Glutamatergic neuron (in vitro differentiated cells): ENCODE measurements at regions not wholly inside any gene's neighbourhood (a gene's known extent, or its start where the extent isn't known, plus 50 kb on each side); places are given as distances from the start of the nearest gene placed in this dataset.

Experiments
- DNase-seq: peaks from one replicate; pipeline ENCODE4 v3.0.0; 2022
- H3K27ac Mint-ChIP-seq: one replicate; pipeline ENCODE4 v1.8.0; 2020; ENCODE audit warnings: mild to moderate bottlenecking, mixed read lengths, inconsistent platforms; ENCODE audit not compliant: unreplicated experiment
- H3K27me3 Mint-ChIP-seq: one replicate; pipeline ENCODE4 v1.8.0; 2020; ENCODE audit warnings: mild to moderate bottlenecking, moderate library complexity, mixed read lengths, inconsistent platforms; ENCODE audit not compliant: unreplicated experiment
- H3K36me3 Mint-ChIP-seq: one replicate; pipeline ENCODE4 v1.8.0; 2020; ENCODE audit warnings: mild to moderate bottlenecking, mixed read lengths, inconsistent platforms; ENCODE audit not compliant: unreplicated experiment
- H3K4me1 Mint-ChIP-seq: one replicate; pipeline ENCODE4 v1.8.0; 2020; ENCODE audit warnings: mild to moderate bottlenecking, low read depth, mixed read lengths, inconsistent platforms; ENCODE audit not compliant: unreplicated experiment
- H3K4me3 Mint-ChIP-seq: one replicate; pipeline ENCODE4 v1.8.0; 2020; ENCODE audit warnings: mild to moderate bottlenecking, mixed read lengths, inconsistent platforms; ENCODE audit not compliant: unreplicated experiment
- H3K9me3 Mint-ChIP-seq: one replicate; pipeline ENCODE4 v1.8.0; 2020; ENCODE audit warnings: mild to moderate bottlenecking, moderate library complexity, mixed read lengths, inconsistent platforms; ENCODE audit not compliant: unreplicated experiment
- CTCF ChIP-seq: fragments of 200-600 bp; sonication (generic); IDR thresholded peaks from one replicate; pipeline ENCODE4 v1.5.0; 2021; ENCODE audit not compliant: partially characterized antibody, unreplicated experiment

- no peak overlapping the region for H3K27ac Mint-ChIP-seq
- H3K27me3 Mint-ChIP-seq = no peaks in the 10 kb centered on the region
- no peaks in the 10 kb centered on the region for H3K36me3 Mint-ChIP-seq
- DNase-seq = no peak
- no peak overlapping the region for H3K4me3 Mint-ChIP-seq
- no peaks in the 10 kb centered on the region for H3K4me1 Mint-ChIP-seq
- TF ChIP-seq CTCF = no peak
- H3K9me3 Mint-ChIP-seq = no peaks in the 10 kb centered on the region
These were observed 801.9 kb downstream of the TECRL start for GRCh38 chr4:63607169-63607872.

- H3K4me1 Mint-ChIP-seq = no peaks in the 10 kb centered on the region
- DNase-seq = no peak
- no peaks in the 10 kb centered on the region for H3K9me3 Mint-ChIP-seq
- no peaks in the 10 kb centered on the region for H3K36me3 Mint-ChIP-seq
- no peak overlapping the region for H3K4me3 Mint-ChIP-seq
- TF ChIP-seq CTCF = no peak
- H3K27me3 Mint-ChIP-seq = peaks cover 4% of the 10 kb centered on the region
- H3K27ac Mint-ChIP-seq = no peak overlapping the region
These were observed 819.5 kb downstream of the TECRL start for GRCh38 chr4:63589796-63590195.

GRCh38 chr4:63583561-63583960 lies 825.7 kb downstream of the TECRL start:
- H3K27ac Mint-ChIP-seq = no peak overlapping the region
- no peaks in the 10 kb centered on the region for H3K9me3 Mint-ChIP-seq
- H3K4me1 Mint-ChIP-seq = no peaks in the 10 kb centered on the region

GRCh38 chr4:63583007-63583406 lies 826.2 kb downstream of the TECRL start:
- TF ChIP-seq CTCF = no peak
- no peaks in the 10 kb centered on the region for H3K36me3 Mint-ChIP-seq
- H3K4me3 Mint-ChIP-seq = no peak overlapping the region
- H3K4me1 Mint-ChIP-seq = no peaks in the 10 kb centered on the region
- H3K9me3 Mint-ChIP-seq = no peaks in the 10 kb centered on the region
- peaks cover 2% of the 10 kb centered on the region for H3K27me3 Mint-ChIP-seq
- DNase-seq = no peak
- H3K27ac Mint-ChIP-seq = no peak overlapping the region

More at GRCh38 chr4:63583561-63583960, 825.7 kb downstream of the TECRL start:
- Mint-ChIP-seq H3K27me3 (peaks cover 2% of the 10 kb centered on the region), H3K4me3 (no peak overlapping the region), H3K36me3 (no peaks in the 10 kb centered on the region)
- no peak for TF ChIP-seq CTCF
- no peak for DNase-seq

- no peaks in the 10 kb centered on the region for H3K4me1 Mint-ChIP-seq
- no peaks in the 10 kb centered on the region for H3K9me3 Mint-ChIP-seq
- no peaks in the 10 kb centered on the region for H3K36me3 Mint-ChIP-seq
- H3K27me3 Mint-ChIP-seq = no peaks in the 10 kb centered on the region
- H3K27ac Mint-ChIP-seq = no peak overlapping the region
- no peak for TF ChIP-seq CTCF
- H3K4me3 Mint-ChIP-seq = no peak overlapping the region
- no peak for DNase-seq
These were observed 828.3 kb downstream of the TECRL start for GRCh38 chr4:63580796-63581475.
